T-cell (primary cell): ENCODE measurements at regions not wholly inside any gene's neighbourhood (a gene's known extent, or its start where the extent isn't known, plus 50 kb on each side); places are given as distances from the start of the nearest gene placed in this dataset.

Experiments used
- ATAC-seq, 4 experiments: fragments of 200-7000 bp in 3 of 4; fragments of 150-1000 bp in 1 of 4; cut with Tn5 transposase; replicated peaks in 1 of 4; 1 replicate in 3 of 4; 2 replicates in 1 of 4; pipeline ENCODE4 v1.10.0; 2021; ENCODE audit warnings: moderate library complexity in 3 of 4, mild to moderate bottlenecking in 2 of 4, moderate number of reproducible peaks in 1 of 4
- CTCF ChIA-PET, 2 donors: fragments of 300-600 bp; sonication (Branson Sonifier 250); formaldehyde crosslinking; loops; one replicate each; lab custom pipeline; 2022; ENCODE audit warnings: antibody characterized with exemption in 2 of 2; lab: Charles Lee
- POLR2A ChIA-PET, 2 donors: fragments of 300-600 bp; sonication (Branson Sonifier 250); formaldehyde crosslinking; loops; one replicate each; lab custom pipeline; 2022; ENCODE audit warnings: antibody characterized with exemption in 2 of 2; lab: Charles Lee
- DNase-seq, 35 experiments: peaks; one replicate each; pipeline versions ENCODE4 v3.0.0 to v3.0.0-alpha.2; 2013 to 2023
- H3K27ac ChIP-seq: one replicate; pipeline ENCODE4 v1.5.1; 2013; ENCODE audit warnings: low read length
- H3K27me3 ChIP-seq, 2 experiments: replicated peaks in 1 of 2; 1 replicate in 1 of 2; 2 replicates in 1 of 2; pipeline versions ENCODE4 v1.6.1 to v1.7.0; 2013; ENCODE audit warnings: low read length in 1 of 2, mixed read lengths in 1 of 2; ENCODE audit not compliant: control insufficient read depth in 2 of 2, insufficient read depth in 2 of 2; ENCODE audit errors: extremely low read depth in 1 of 2
- H3K36me3 ChIP-seq, 2 donors: 1 replicate in 1 of 2; 2 replicates in 1 of 2; pipeline versions ENCODE4 v1.6.1 to v1.7.0; 2013; ENCODE audit warnings: low read length in 1 of 2; ENCODE audit not compliant: control insufficient read depth in 2 of 2, insufficient read depth in 1 of 2; ENCODE audit errors: extremely low read depth in 1 of 2
- H3K4me1 ChIP-seq, 2 experiments: 1 replicate in 1 of 2; 2 replicates in 1 of 2; pipeline versions ENCODE4 v1.6.1 to v1.7.0; 2013; ENCODE audit warnings: low read length in 2 of 2, mixed read lengths in 1 of 2; ENCODE audit not compliant: insufficient read depth in 2 of 2, control insufficient read depth in 1 of 2; ENCODE audit errors: extremely low read depth in 1 of 2
- H3K4me3 ChIP-seq, 2 donors: 1 replicate in 1 of 2; 2 replicates in 1 of 2; pipeline versions ENCODE4 v1.5.1 to v1.7.0; 2013; ENCODE audit warnings: mild to moderate bottlenecking in 2 of 2, low read length in 1 of 2, moderate library complexity in 1 of 2; ENCODE audit not compliant: control insufficient read depth in 1 of 2; ENCODE audit errors: extremely low read depth in 1 of 2
- H3K9me3 ChIP-seq: 2 replicates; pipeline ENCODE4 v1.7.0; 2013
- H3K27ac Mint-ChIP-seq, 2 donors: one replicate each; pipeline ENCODE4 v1.8.0; 2020 to 2021; ENCODE audit warnings: mild to moderate bottlenecking in 2 of 2, mixed read lengths in 2 of 2
- H3K27me3 Mint-ChIP-seq, 2 donors: one replicate each; pipeline ENCODE4 v1.8.0; 2021 to 2022; ENCODE audit warnings: mixed read lengths in 2 of 2
- H3K36me3 Mint-ChIP-seq: one replicate; pipeline ENCODE4 v1.8.0; 2021; ENCODE audit warnings: mixed read lengths
- H3K4me1 Mint-ChIP-seq, 3 donors: one replicate each; pipeline ENCODE4 v1.8.0; 2020 to 2022; ENCODE audit warnings: mixed read lengths in 3 of 3, mild to moderate bottlenecking in 1 of 3
- H3K4me3 Mint-ChIP-seq, 3 donors: one replicate each; pipeline ENCODE4 v1.8.0; 2020 to 2022; ENCODE audit warnings: mild to moderate bottlenecking in 3 of 3, mixed read lengths in 3 of 3, moderate library complexity in 3 of 3
- H3K9me3 Mint-ChIP-seq, 3 donors: one replicate each; pipeline ENCODE4 v1.8.0; 2020 to 2022; ENCODE audit warnings: mixed read lengths in 3 of 3
- WGBS: methylation state at CpG from one replicate; pipeline ENCODE4 v1.1.5; 2013; ENCODE audit warnings: missing lambda C conversion rate; ENCODE audit not compliant: insufficient coverage; 5-methylcytosine and 5-hydroxymethylcytosine counted together

DNA sequence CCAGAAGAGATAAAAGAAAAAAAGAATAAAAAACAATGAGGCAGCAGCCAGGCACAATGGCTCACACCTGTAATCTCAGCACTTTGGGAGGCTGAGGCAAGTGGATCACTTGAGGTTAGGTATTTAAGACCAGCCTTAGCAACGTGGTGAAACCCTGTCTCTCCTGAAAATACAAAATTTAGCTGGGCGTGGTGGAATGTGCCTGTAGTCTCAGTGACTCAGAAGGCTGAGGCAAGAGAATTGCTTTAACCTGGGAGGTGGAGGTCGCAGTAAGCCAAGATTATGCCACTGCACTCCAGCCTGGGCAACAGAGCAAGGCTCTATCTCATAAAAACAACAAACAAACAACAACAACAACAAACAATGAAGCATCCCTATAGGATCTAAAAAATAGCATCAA lies 121.5 kb downstream of the HMHB1 start:
- H3K4me1 ChIP-seq, result no peaks in the 10 kb centered on the region
- Mint-ChIP-seq H3K27ac (no peak overlapping the region), H3K4me1 (no peaks in the 10 kb centered on the region), H3K9me3 (peaks cover 6 to 26% (median 18%) of the 10 kb centered on the region in 3 donors), H3K36me3 (peaks cover 5% of the 10 kb centered on the region), H3K4me3 (no peak overlapping the region), H3K27me3 (peaks cover 1 to 5% of the 10 kb centered on the region in 2 donors)
- H3K27ac ChIP-seq, result no peak overlapping the region
- CTCF ChIA-PET, result no interaction called here
- no peaks in the 10 kb centered on the region for H3K27me3 ChIP-seq
- no peaks in the 10 kb centered on the region for H3K9me3 ChIP-seq
- no peak overlapping the region for H3K4me3 ChIP-seq
- POLR2A ChIA-PET, result no interaction called here
- no CpG with 5 or more reads among the region's 3 CpGs for WGBS
- DNase-seq, result no peak
- no peak for ATAC-seq
- H3K36me3 ChIP-seq, result no peaks in the 10 kb centered on the region

- CTCF ChIA-PET, result no interaction called here
- Histone ChIP-seq H3K27ac (no peak overlapping the region), H3K4me1 (no peaks in the 10 kb centered on the region), H3K9me3 (no peaks in the 10 kb centered on the region), H3K27me3 (no peaks in the 10 kb centered on the region), H3K4me3 (no peak overlapping the region), H3K36me3 (no peaks in the 10 kb centered on the region)
- POLR2A ChIA-PET, result no interaction called here
- Mint-ChIP-seq H3K27me3 (peaks cover 0 to 5% of the 10 kb centered on the region in 2 donors), H3K4me3 (no peak overlapping the region), H3K27ac (no peak overlapping the region), H3K9me3 (peaks cover 6 to 32% (median 22%) of the 10 kb centered on the region in 3 donors), H3K36me3 (peaks cover 5% of the 10 kb centered on the region), H3K4me1 (no peaks in the 10 kb centered on the region)
- no CpG with 5 or more reads among the region's 2 CpGs for WGBS
- DNase-seq (no peak), ATAC-seq (no peak)
Observed at GRCh38 chr5:143934821-143935220, 122.9 kb downstream of the HMHB1 start.

- Mint-ChIP-seq H3K4me3 (no peak overlapping the region), H3K27ac (no peak overlapping the region), H3K4me1 (no peaks in the 10 kb centered on the region), H3K27me3 (no peaks in the 10 kb centered on the region), H3K36me3 (peaks cover 5% of the 10 kb centered on the region), H3K9me3 (peaks cover 10 to 48% (median 29%) of the 10 kb centered on the region in 3 donors)
- ChIA-PET CTCF (no interaction called here), POLR2A (no interaction called here)
- Histone ChIP-seq H3K27me3 (no peaks in the 10 kb centered on the region), H3K36me3 (no peaks in the 10 kb centered on the region), H3K9me3 (no peaks in the 10 kb centered on the region), H3K4me3 (no peak overlapping the region), H3K27ac (no peak overlapping the region), H3K4me1 (no peaks in the 10 kb centered on the region)
- ATAC-seq (no peak), DNase-seq (no peak)
Observed at GRCh38 chr5:143938230-143938629, 126.3 kb downstream of the HMHB1 start.

GRCh38 chr5:143946837-143947236 lies 134.9 kb downstream of the HMHB1 start:
- peaks cover 6 to 11% of the 10 kb centered on the region in 2 donors for H3K27me3 Mint-ChIP-seq
- DNase-seq (no peak), ATAC-seq (no peak)
- Histone ChIP-seq H3K9me3 (no peaks in the 10 kb centered on the region), H3K27me3 (no peaks in the 10 kb centered on the region), H3K27ac (no peak overlapping the region), H3K36me3 (no peaks in the 10 kb centered on the region), H3K4me1 (no peaks in the 10 kb centered on the region), H3K4me3 (no peak overlapping the region)
- H3K4me3 Mint-ChIP-seq, result no peak overlapping the region
- no peaks in the 10 kb centered on the region for H3K36me3 Mint-ChIP-seq
- no peak overlapping the region for H3K27ac Mint-ChIP-seq
- no CpG with 5 or more reads among the region's 1 CpG for WGBS
- POLR2A ChIA-PET, result no interaction called here
- peaks cover 8 to 41% (median 20%) of the 10 kb centered on the region in 3 donors for H3K9me3 Mint-ChIP-seq
- H3K4me1 Mint-ChIP-seq, result no peaks in the 10 kb centered on the region
- CTCF ChIA-PET, result interaction anchor here in 1 of 2 donors (0.9 kb wide), 1 partner anchor 872 kb away, joined by 3 read pairs; no protein-coding TSS in a partner anchor

DNA sequence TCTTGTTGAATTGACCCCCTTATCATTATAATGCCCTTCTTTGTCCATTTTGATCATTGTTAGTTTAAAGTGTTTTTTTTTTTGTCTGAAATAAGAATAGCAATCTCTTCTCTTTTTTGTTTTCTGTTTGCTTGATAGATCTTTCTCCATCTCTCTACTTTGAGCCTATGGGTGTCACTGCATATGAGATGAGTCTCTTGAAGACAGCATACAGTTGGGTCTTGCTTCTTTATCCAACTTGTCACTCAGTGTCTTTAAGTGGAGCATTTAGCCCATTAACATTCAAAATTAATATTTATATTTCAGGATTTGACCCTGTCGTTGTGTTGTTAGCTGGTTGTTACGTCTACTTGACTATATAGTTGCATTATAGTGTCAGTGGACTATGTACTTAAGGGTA lies 135.4 kb downstream of the HMHB1 start:
- no CpG with 5 or more reads among the region's 2 CpGs for WGBS
- H3K4me1 ChIP-seq, result no peaks in the 10 kb centered on the region
- no peak overlapping the region for H3K27ac ChIP-seq
- H3K27me3 Mint-ChIP-seq, result peaks cover 6 to 11% of the 10 kb centered on the region in 2 donors
- H3K4me1 Mint-ChIP-seq, result no peaks in the 10 kb centered on the region
- H3K27ac Mint-ChIP-seq, result no peak overlapping the region
- H3K4me3 ChIP-seq, result no peak overlapping the region
- POLR2A ChIA-PET, result no interaction called here
- H3K36me3 ChIP-seq, result no peaks in the 10 kb centered on the region
- no peak for DNase-seq
- peaks cover 8 to 41% (median 20%) of the 10 kb centered on the region in 3 donors for H3K9me3 Mint-ChIP-seq
- no peak for ATAC-seq
- no peaks in the 10 kb centered on the region for H3K27me3 ChIP-seq
- H3K36me3 Mint-ChIP-seq, result no peaks in the 10 kb centered on the region
- no peaks in the 10 kb centered on the region for H3K9me3 ChIP-seq
- H3K4me3 Mint-ChIP-seq, result no peak overlapping the region
- CTCF ChIA-PET, result no interaction called here

- peaks cover 2 to 9% (median 4%) of the 10 kb centered on the region in 3 donors for H3K9me3 Mint-ChIP-seq
- no peaks in the 10 kb centered on the region for H3K9me3 ChIP-seq
- no peak overlapping the region for H3K4me3 Mint-ChIP-seq
- H3K4me1 ChIP-seq, result no peaks in the 10 kb centered on the region
- ChIA-PET POLR2A (no interaction called here), CTCF (no interaction called here)
- H3K4me3 ChIP-seq, result no peak overlapping the region
- H3K36me3 Mint-ChIP-seq, result no peaks in the 10 kb centered on the region
- no peak for DNase-seq
- WGBS, result no CpG with 5 or more reads among the region's 2 CpGs
- H3K27ac Mint-ChIP-seq, result no peak overlapping the region
- H3K27me3 Mint-ChIP-seq, result peaks cover 10 to 17% of the 10 kb centered on the region in 2 donors
- no peak overlapping the region for H3K27ac ChIP-seq
- H3K4me1 Mint-ChIP-seq, result no peaks in the 10 kb centered on the region
- no peak for ATAC-seq
- no peaks in the 10 kb centered on the region for H3K27me3 ChIP-seq
- H3K36me3 ChIP-seq, result no peaks in the 10 kb centered on the region
Observed at GRCh38 chr5:143952809-143953208, 140.8 kb downstream of the HMHB1 start.

DNA sequence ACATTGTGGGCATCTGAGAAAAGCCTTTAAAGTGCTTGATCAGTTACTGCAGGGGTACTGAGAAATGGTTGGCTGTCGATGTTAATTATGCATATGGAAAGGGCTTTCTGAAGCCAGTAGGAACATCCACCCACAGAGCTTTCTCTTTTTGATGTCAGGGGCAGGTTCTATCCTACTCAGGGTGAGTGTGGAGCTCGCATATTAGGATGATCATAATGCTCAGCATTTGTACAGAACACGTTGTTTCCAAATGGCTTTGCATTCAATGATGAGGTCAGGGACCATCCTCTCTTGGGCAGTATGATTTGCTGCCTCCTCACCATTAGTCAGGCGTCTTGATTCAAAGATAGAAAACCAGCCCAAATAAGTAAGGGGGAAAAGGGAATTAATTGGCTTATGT lies 141.9 kb downstream of the HMHB1 start:
- CTCF ChIA-PET, result no interaction called here
- Histone ChIP-seq H3K9me3 (no peaks in the 10 kb centered on the region), H3K4me3 (no peak overlapping the region), H3K36me3 (no peaks in the 10 kb centered on the region), H3K4me1 (no peaks in the 10 kb centered on the region), H3K27ac (no peak overlapping the region), H3K27me3 (no peaks in the 10 kb centered on the region)
- ATAC-seq (no peak), DNase-seq (no peak)
- Mint-ChIP-seq H3K36me3 (no peaks in the 10 kb centered on the region), H3K4me1 (no peaks in the 10 kb centered on the region), H3K27me3 (peaks cover 10 to 22% of the 10 kb centered on the region in 2 donors), H3K4me3 (no peak overlapping the region), H3K9me3 (peaks cover 0 to 6% (median 4%) of the 10 kb centered on the region in 3 donors), H3K27ac (no peak overlapping the region)
- 80% methylated on average over 1 of the region's 4 CpGs for WGBS
- POLR2A ChIA-PET, result interaction anchor here (0.6 to 0.7 kb wide), 2 partner anchors 9 to 82 kb away, joined by 3 to 4 read pairs; no protein-coding TSS in a partner anchor
